ENCODE measurements at regions not wholly inside any gene's neighbourhood (a gene's known extent, or its start where the extent isn't known, plus 50 kb on each side); places are given as distances from the start of the nearest gene placed in this dataset.
"Not testable (repeated sequence)": the region's sequence is repeated elsewhere in the genome, so short reads cannot be mapped to it uniquely, and the experiment has no call there.

DNA sequence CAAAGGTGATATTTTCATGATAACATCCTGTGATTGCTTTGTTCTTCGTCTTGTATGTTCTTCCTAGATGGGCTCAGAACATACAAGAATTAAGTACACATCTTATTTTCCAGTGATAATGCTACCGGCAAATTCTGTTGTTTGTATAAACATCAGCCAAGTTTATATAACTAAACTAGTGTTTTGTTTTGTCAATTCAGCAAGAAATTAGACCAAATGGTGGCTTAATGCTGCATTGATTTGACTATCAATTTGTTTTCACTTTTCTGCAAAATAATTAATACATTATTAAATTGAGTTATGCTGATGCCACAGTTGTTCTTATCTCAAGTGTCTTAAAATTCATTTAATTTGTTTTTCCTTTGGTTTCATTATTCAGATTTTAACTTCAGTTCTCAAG is 177.7 kb downstream of the OR4F29 start:
- not testable (repeated sequence) for DNase-seq

DNA sequence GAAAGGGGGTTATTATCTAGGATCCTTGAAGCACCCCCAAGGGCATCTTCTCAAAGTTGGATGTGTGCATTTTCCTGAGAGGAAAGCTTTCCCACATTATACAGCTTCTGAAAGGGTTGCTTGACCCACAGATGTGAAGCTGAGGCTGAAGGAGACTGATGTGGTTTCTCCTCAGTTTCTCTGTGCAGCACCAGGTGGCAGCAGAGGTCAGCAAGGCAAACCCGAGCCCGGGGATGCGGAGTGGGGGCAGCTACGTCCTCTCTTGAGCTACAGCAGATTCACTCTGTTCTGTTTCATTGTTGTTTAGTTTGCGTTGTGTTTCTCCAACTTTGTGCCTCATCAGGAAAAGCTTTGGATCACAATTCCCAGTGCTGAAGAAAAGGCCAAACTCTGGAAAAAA is 183.7 kb downstream of the OR4F29 start:
- DNase-seq = peak; percentile 65

All from CD4-positive, alpha-beta T cell treated with Interleukin-12 subunit alpha and Interleukin-12 subunit beta, for 1 hour (primary cell).